Smooth muscle cell (in vitro differentiated cells): ENCODE measurements at regions not wholly inside any gene's neighbourhood (a gene's known extent, or its start where the extent isn't known, plus 50 kb on each side); places are given as distances from the start of the nearest gene placed in this dataset.

Experiments
- DNase-seq: peaks from one replicate; lab custom pipeline; 2025; ENCODE audit not compliant: unreplicated experiment; lab: John Stamatoyannopoulos, UW
- H2AFZ ChIP-seq: fragments of 200-600 bp; sonication (generic); 2 replicates; pipeline ENCODE4 v1.6.0; 2016; ENCODE audit warnings: antibody characterized with exemption, low read depth, mild to moderate bottlenecking
- H3F3A ChIP-seq: fragments of 200-600 bp; sonication (generic); 2 replicates; pipeline ENCODE4 v1.6.0; 2017; ENCODE audit warnings: antibody characterized with exemption, low read depth
- H3K27ac ChIP-seq: fragments of 200-600 bp; sonication (generic); 2 replicates; pipeline ENCODE4 v1.5.1; 2016; ENCODE audit warnings: low read depth, mild to moderate bottlenecking
- H3K27me3 ChIP-seq: fragments of 200-600 bp; sonication (generic); 2 replicates; pipeline ENCODE4 v1.6.1; 2016; ENCODE audit warnings: low read depth, mild to moderate bottlenecking
- H3K36me3 ChIP-seq: fragments of 200-600 bp; sonication (generic); 2 replicates; pipeline ENCODE4 v1.5.1; 2016; ENCODE audit warnings: low read depth
- H3K4me1 ChIP-seq: fragments of 200-600 bp; sonication (generic); 2 replicates; pipeline ENCODE4 v1.5.1; 2016; ENCODE audit warnings: low read depth
- H3K4me2 ChIP-seq: fragments of 200-600 bp; sonication (generic); 2 replicates; pipeline ENCODE4 v1.6.0; 2016; ENCODE audit warnings: mild to moderate bottlenecking
- H3K4me3 ChIP-seq: fragments of 200-600 bp; sonication (generic); 2 replicates; pipeline ENCODE4 v1.5.1; 2016; ENCODE audit warnings: mild to moderate bottlenecking
- H3K79me2 ChIP-seq: fragments of 200-600 bp; sonication (generic); 2 replicates; pipeline ENCODE4 v1.6.0; 2016; ENCODE audit warnings: low read depth, mild to moderate bottlenecking
- H3K9ac ChIP-seq: fragments of 200-600 bp; sonication (generic); 2 replicates; pipeline ENCODE4 v1.6.0; 2016; ENCODE audit warnings: low read depth
- H3K9me3 ChIP-seq: fragments of 200-600 bp; sonication (generic); replicated peaks from 2 replicates; pipeline ENCODE4 v1.5.1; 2016; ENCODE audit warnings: low read depth
- H4K20me1 ChIP-seq: fragments of 200-600 bp; sonication (generic); 2 replicates; pipeline ENCODE4 v1.6.0; 2016; ENCODE audit warnings: low read depth
- CTCF ChIP-seq: fragments of 200-600 bp; sonication (generic); IDR thresholded peaks from 2 replicates; pipeline ENCODE4 v1.5.1; 2017; ENCODE audit warnings: borderline replicate concordance, mild to moderate bottlenecking, antibody characterized with exemption; ENCODE audit not compliant: insufficient read depth, poor library complexity, severe bottlenecking
- WGBS: methylation state at CpG from one replicate; pipeline ENCODE4 v1.1.7; 2016; ENCODE audit warnings: low lambda C conversion rate; 5-methylcytosine and 5-hydroxymethylcytosine counted together

GRCh38 chr1:5753549-5754421 is 238.4 kb downstream of the NPHP4 start:
- DNase-seq: no peak
- WGBS: 84% methylated on average over 23 of the region's 23 CpGs
- H3K9me3 ChIP-seq: no peaks in the 10 kb centered on the region

GRCh38 chr1:5752746-5753548 is 239.3 kb downstream of the NPHP4 start:
- H3K9me3 ChIP-seq: no peaks in the 10 kb centered on the region
- H3F3A ChIP-seq: no peaks in the 10 kb centered on the region
- no peak for DNase-seq
- no peaks in the 10 kb centered on the region for H4K20me1 ChIP-seq
- no peaks in the 10 kb centered on the region for H3K36me3 ChIP-seq
- no peak for TF ChIP-seq CTCF
- 70% methylated on average over 15 of the region's 15 CpGs for WGBS
- no peak overlapping the region for H3K27ac ChIP-seq
- H3K9ac ChIP-seq: no peak overlapping the region
- no peaks in the 10 kb centered on the region for H3K27me3 ChIP-seq
- no peak overlapping the region for H2AFZ ChIP-seq
- no peak overlapping the region for H3K4me3 ChIP-seq
- H3K4me1 ChIP-seq: no peaks in the 10 kb centered on the region
- H3K4me2 ChIP-seq: no peak overlapping the region
- no peaks in the 10 kb centered on the region for H3K79me2 ChIP-seq

More at GRCh38 chr1:5753549-5754421, 238.4 kb downstream of the NPHP4 start:
- no peak for TF ChIP-seq CTCF
- no peaks in the 10 kb centered on the region for H3K79me2 ChIP-seq
- H3K27ac ChIP-seq: no peak overlapping the region
- no peak overlapping the region for H3K4me2 ChIP-seq
- no peak overlapping the region for H3K4me3 ChIP-seq
- no peak overlapping the region for H2AFZ ChIP-seq
- H3K9ac ChIP-seq: no peak overlapping the region
- H3K27me3 ChIP-seq: no peaks in the 10 kb centered on the region
- H3K36me3 ChIP-seq: no peaks in the 10 kb centered on the region
- no peaks in the 10 kb centered on the region for H3F3A ChIP-seq
- H3K4me1 ChIP-seq: no peaks in the 10 kb centered on the region
- no peaks in the 10 kb centered on the region for H4K20me1 ChIP-seq

- no peaks in the 10 kb centered on the region for H3K27me3 ChIP-seq
- no peak overlapping the region for H3K4me2 ChIP-seq
- H3K79me2 ChIP-seq: no peaks in the 10 kb centered on the region
- WGBS: 63% methylated on average over 14 of the region's 14 CpGs
- no peak for DNase-seq
- no peaks in the 10 kb centered on the region for H3K36me3 ChIP-seq
- H3F3A ChIP-seq: no peaks in the 10 kb centered on the region
- no peak overlapping the region for H3K27ac ChIP-seq
- H3K9ac ChIP-seq: no peak overlapping the region
- no peak for TF ChIP-seq CTCF
- H2AFZ ChIP-seq: no peak overlapping the region
- no peak overlapping the region for H3K4me3 ChIP-seq
- H4K20me1 ChIP-seq: no peaks in the 10 kb centered on the region
- H3K4me1 ChIP-seq: no peaks in the 10 kb centered on the region
- no peaks in the 10 kb centered on the region for H3K9me3 ChIP-seq
These were observed 240.1 kb downstream of the NPHP4 start for GRCh38 chr1:5751833-5752745.
